ENCODE measurements at regions not wholly inside any gene's neighbourhood (a gene's known extent, or its start where the extent isn't known, plus 50 kb on each side); places are given as distances from the start of the nearest gene placed in this dataset.
"Not testable (repeated sequence)": the region's sequence is repeated elsewhere in the genome, so short reads cannot be mapped to it uniquely, and the experiment has no call there.

- ATAC-seq = no peak
Observed at GRCh38 chr6:11888727-11889126, 110.1 kb upstream of the ADTRP start.

GRCh38 chr6:11885159-11885558, 106.6 kb upstream of the ADTRP start:
- no peak for ATAC-seq

- not testable (repeated sequence) for ATAC-seq
Observed at GRCh38 chr6:11883471-11883870, 104.9 kb upstream of the ADTRP start.

GRCh38 chr6:11880156-11880555, 101.6 kb upstream of the ADTRP start:
- ATAC-seq = not testable (repeated sequence)

GRCh38 chr6:11878735-11879134, 100.1 kb upstream of the ADTRP start:
- ATAC-seq = no peak

- no peak for ATAC-seq
Observed at GRCh38 chr6:11878029-11878428, 99.4 kb upstream of the ADTRP start.

GRCh38 chr6:11876934-11877433, 98.4 kb upstream of the ADTRP start:
- ATAC-seq = no peak

- no peak for ATAC-seq
Observed at GRCh38 chr6:11875325-11876109, 96.9 kb upstream of the ADTRP start.

GRCh38 chr6:11869672-11870340, 91.2 kb upstream of the ADTRP start:
- ATAC-seq = no peak

- no peak for ATAC-seq
Observed at GRCh38 chr6:11868392-11868791, 89.8 kb upstream of the ADTRP start.

GRCh38 chr6:11865680-11866300, 87.2 kb upstream of the ADTRP start:
- ATAC-seq = no peak

GRCh38 chr6:11858439-11858838, 79.8 kb upstream of the ADTRP start:
- ATAC-seq = no peak

GRCh38 chr6:11855743-11856142, 77.1 kb upstream of the ADTRP start:
- no peak for ATAC-seq

- peak; percentile 78 for ATAC-seq
Observed at GRCh38 chr6:11854408-11855165, 76.0 kb upstream of the ADTRP start.

GRCh38 chr6:11853678-11854407, 75.2 kb upstream of the ADTRP start:
- no peak for ATAC-seq

GRCh38 chr6:11852061-11852651, 73.6 kb upstream of the ADTRP start:
- no peak for ATAC-seq

GRCh38 chr6:11851387-11851786, 72.8 kb upstream of the ADTRP start:
- peak; percentile 85 for ATAC-seq

- no peak for ATAC-seq
Observed at GRCh38 chr6:11848852-11849731, 70.5 kb upstream of the ADTRP start.

- ATAC-seq = no peak
Observed at GRCh38 chr6:11848346-11848651, 69.7 kb upstream of the ADTRP start.

- no peak for ATAC-seq
Observed at GRCh38 chr6:11847515-11848345, 69.1 kb upstream of the ADTRP start.

Measured in esophagus mucosa (tissue), 1 donor.